ENCODE measurements at regions not wholly inside any gene's neighbourhood (a gene's known extent, or its start where the extent isn't known, plus 50 kb on each side); places are given as distances from the start of the nearest gene placed in this dataset.

DNA sequence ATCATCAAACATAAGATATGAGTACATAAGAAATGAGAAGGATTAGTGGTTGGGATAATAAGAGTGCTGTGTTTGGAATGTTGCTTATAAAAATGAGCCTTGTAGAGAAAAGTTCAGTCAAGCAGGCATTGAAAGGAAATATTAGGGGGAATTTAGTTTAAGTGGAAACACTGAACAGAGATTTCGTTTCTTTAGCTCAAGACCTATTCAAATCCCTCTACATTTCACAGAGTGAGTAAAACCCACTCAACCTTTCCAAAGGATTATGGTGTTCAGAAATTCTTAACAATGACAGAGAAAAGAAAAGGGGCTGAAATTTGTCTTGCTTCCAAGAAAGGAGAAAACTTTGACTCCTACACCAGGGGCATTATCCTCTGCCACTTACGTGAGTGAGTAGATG, 1072.4 kb upstream of the LCORL start:
- TF ChIP-seq, protein P1, sequence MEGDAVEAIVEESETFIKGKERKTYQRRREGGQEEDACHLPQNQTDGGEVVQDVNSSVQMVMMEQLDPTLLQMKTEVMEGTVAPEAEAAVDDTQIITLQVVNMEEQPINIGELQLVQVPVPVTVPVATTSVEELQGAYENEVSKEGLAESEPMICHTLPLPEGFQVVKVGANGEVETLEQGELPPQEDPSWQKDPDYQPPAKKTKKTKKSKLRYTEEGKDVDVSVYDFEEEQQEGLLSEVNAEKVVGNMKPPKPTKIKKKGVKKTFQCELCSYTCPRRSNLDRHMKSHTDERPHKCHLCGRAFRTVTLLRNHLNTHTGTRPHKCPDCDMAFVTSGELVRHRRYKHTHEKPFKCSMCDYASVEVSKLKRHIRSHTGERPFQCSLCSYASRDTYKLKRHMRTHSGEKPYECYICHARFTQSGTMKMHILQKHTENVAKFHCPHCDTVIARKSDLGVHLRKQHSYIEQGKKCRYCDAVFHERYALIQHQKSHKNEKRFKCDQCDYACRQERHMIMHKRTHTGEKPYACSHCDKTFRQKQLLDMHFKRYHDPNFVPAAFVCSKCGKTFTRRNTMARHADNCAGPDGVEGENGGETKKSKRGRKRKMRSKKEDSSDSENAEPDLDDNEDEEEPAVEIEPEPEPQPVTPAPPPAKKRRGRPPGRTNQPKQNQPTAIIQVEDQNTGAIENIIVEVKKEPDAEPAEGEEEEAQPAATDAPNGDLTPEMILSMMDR (conservative IDR thresholded peaks at IDR 0.05; ENCODE audit: low read depth, low read length): no peak
- H3K4me3 ChIP-seq (ENCODE audit: low read depth, low read length): no peak overlapping the region
- DNase-seq (ENCODE audit: low read depth): no peak

DNA sequence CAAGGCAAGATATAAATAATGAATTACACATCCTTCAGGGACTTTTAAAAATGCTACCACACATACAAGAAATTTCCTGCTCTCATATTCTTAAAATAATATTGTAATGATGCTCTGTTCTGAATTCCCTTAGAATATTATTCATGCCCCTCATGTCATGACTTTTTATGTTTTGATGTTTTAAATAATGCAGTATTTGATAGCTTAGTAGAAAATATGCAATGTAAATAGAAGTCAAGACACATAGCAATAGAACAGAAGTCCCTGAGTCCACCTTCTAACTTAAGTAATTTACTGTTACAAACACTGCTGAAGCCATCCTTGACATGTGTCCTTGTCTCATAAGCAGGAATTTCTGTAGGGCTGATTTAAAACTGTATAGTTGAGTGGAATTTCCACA, 1071.2 kb upstream of the LCORL start:
- no peak overlapping the region for H3K4me3 ChIP-seq (ENCODE audit: low read depth, low read length)
- TF ChIP-seq, protein P1 (conservative IDR thresholded peaks at IDR 0.05; ENCODE audit: low read depth, low read length): no peak

DNA sequence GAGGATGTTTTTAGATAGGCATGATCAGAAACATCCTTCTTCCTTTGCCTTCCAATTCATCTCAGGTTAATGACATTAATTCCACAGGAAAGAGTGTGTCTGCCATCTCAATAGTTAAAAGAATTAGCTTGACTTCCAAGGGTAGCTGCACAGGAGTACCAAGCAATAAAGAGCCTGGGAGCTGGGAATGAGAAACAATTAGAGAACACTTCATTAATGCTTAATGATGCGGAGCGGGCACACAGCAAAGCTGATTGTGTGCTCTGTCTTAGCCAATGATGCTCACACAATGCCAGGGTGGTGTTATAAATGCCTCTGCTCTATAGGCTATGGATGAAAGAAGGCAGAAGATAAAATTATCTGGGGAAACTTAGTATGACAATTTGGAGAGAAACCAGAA, 1052.5 kb upstream of the LCORL start:
- H3K4me3 ChIP-seq (ENCODE audit: low read depth, low read length): no peak overlapping the region
- TF ChIP-seq, protein P1 (conservative IDR thresholded peaks at IDR 0.05; ENCODE audit: low read depth, low read length): no peak
- DNase-seq (ENCODE audit: low read depth): no peak

More for the DNA sequence above, 1071.2 kb upstream of the LCORL start:
- DNase-seq (ENCODE audit: low read depth): no peak

DNA sequence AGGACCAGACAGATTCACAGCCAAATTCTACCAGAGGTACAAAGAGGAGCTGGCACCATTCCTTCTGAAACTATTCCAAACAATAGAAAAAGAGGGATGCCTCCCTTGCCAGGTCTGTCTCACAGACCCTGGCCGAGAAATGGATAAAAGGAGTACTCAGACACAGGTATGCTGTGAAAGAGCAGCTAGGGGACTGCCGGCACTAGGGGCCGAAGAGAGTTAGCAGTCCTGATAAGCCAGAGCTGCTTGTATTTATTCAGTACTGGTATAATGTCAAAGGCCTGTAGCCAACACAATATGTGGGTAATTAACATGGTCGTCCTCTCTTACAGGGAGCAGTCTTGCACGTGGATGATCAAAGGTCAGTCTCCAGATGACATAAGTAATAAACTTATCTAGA, 1042.1 kb upstream of the LCORL start:
- TF ChIP-seq, protein P1 (conservative IDR thresholded peaks at IDR 0.05; ENCODE audit: low read depth, low read length): no peak
- no peak overlapping the region for H3K4me3 ChIP-seq (ENCODE audit: low read depth, low read length)
- DNase-seq (ENCODE audit: low read depth): no peak

DNA sequence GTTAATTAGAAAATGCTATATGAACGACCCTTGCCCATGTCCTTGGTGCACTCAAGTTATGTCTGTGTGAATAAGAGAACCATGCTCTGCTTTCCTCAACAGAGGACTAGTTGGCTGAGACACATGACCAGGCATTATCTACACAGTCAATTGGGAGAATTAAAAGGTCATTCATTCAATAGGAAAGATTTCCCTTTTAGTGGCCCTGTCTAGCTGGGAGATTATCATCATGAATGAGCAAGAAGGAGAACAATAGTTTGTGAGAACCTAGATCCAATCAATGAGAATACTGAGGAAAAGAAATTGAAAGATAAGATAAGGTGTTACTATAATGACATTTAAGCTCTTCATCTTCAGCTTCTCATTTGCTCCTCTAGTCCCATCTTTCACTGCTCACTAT, 1033.4 kb upstream of the LCORL start:
- TF ChIP-seq, protein P1 (conservative IDR thresholded peaks at IDR 0.05; ENCODE audit: low read depth, low read length): no peak
- no peak for DNase-seq (ENCODE audit: low read depth)
- H3K4me3 ChIP-seq (ENCODE audit: low read depth, low read length): no peak overlapping the region

DNA sequence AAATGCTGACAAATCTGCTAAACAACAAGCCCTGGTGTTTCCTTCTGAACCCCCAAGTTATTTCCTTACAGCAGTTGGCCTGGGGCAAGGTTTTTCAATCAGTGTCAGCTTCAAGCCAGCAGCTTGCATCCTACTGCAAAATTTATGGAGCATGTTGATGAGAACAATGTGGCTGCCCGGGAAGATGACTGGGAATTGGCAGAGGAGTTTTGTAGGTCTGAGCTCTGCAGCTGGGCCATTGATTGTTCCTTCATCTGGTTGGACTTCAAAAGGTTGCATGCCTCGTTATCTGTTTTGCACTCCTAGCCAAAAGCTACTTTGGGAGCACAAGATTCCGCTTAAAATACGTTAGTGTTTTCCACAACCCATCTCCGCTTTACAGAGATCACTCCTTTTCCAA, 1030.3 kb upstream of the LCORL start:
- DNase-seq (ENCODE audit: low read depth): no peak
- H3K4me3 ChIP-seq (ENCODE audit: low read depth, low read length): no peak overlapping the region
- TF ChIP-seq, protein P1 (conservative IDR thresholded peaks at IDR 0.05; ENCODE audit: low read depth, low read length): no peak

DNA sequence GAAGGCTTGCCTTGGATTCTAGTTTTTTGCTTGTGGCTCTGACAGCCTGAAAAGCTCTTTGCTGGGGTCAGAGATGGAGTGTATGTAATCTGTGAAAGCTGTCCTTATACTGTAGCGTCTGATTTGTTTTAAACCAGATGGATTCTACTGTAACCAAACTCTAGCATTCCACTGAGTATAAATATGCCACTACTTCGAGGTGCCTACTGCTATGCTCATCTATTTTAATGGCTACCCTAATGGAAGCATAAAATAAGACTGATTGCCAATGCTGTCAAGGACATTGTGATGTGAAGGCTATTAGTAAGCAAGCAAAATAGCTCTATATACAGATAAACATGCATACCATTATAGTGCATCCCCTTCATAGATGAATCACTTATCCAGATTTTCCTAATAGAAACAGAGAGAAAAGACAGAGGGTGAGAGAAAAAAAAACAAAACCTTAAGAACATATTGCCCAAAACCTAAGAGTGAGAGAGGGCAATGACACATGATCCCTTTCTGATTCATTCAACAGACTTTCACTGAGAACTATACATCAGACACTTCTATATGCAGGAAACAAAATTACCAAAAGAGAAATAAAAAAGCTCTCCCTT, 1025.8 kb upstream of the LCORL start:
- no peak overlapping the region for H3K4me3 ChIP-seq (ENCODE audit: low read depth, low read length)
- TF ChIP-seq, protein P1 (conservative IDR thresholded peaks at IDR 0.05; ENCODE audit: low read depth, low read length): no peak
- no peak for DNase-seq (ENCODE audit: low read depth)

Data from choroid plexus epithelial cell (primary cell).